Endothelial cell (in vitro differentiated cells): ENCODE measurements at regions not wholly inside any gene's neighbourhood (a gene's known extent, or its start where the extent isn't known, plus 50 kb on each side); places are given as distances from the start of the nearest gene placed in this dataset.

Experiments
- DNase-seq: peaks from one replicate; pipeline ENCODE4 v3.0.0; 2021; ENCODE audit warnings: low spot score
- H3K27ac Mint-ChIP-seq: one replicate; pipeline ENCODE4 v1.8.0; 2021; ENCODE audit warnings: mixed read lengths, inconsistent platforms; ENCODE audit not compliant: unreplicated experiment
- H3K27me3 Mint-ChIP-seq: one replicate; pipeline ENCODE4 v1.8.0; 2021; ENCODE audit warnings: mild to moderate bottlenecking, moderate library complexity, mixed read lengths, inconsistent platforms; ENCODE audit not compliant: unreplicated experiment
- H3K36me3 Mint-ChIP-seq: one replicate; pipeline ENCODE4 v1.8.0; 2021; ENCODE audit warnings: mild to moderate bottlenecking, low read depth, mixed read lengths, inconsistent platforms; ENCODE audit not compliant: unreplicated experiment
- H3K4me1 Mint-ChIP-seq: one replicate; pipeline ENCODE4 v1.8.0; 2021; ENCODE audit warnings: mild to moderate bottlenecking, mixed read lengths, inconsistent platforms; ENCODE audit not compliant: unreplicated experiment
- H3K4me3 Mint-ChIP-seq: one replicate; pipeline ENCODE4 v1.8.0; 2021; ENCODE audit warnings: mild to moderate bottlenecking, mixed read lengths, inconsistent platforms; ENCODE audit not compliant: unreplicated experiment
- H3K9me3 Mint-ChIP-seq: one replicate; pipeline ENCODE4 v1.8.0; 2021; ENCODE audit warnings: mixed read lengths, inconsistent platforms; ENCODE audit not compliant: unreplicated experiment
- CTCF ChIP-seq: fragments of 200-600 bp; sonication (generic); IDR thresholded peaks from one replicate; pipeline ENCODE4 v1.5.0; 2021; ENCODE audit warnings: antibody characterized with exemption; ENCODE audit not compliant: unreplicated experiment

DNA sequence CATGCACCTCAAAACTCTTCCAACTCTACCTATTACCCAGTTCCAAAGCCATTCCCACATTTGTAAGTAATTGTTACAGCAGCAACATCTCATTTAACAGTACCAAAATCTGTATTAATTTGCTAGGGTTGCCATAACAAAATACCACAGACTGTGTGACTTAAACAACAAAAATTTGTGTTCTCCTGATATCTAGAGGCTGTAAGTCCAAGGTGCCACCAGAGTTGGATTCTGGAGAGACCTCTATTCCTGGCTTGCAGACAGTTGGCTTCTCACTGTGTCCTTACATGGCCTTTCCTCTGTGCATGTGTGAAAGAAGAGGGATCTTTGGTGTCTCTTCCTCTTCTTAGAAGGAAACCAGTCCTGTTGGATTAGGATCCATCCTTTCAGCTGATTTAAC, 203.8 kb upstream of the PIK3R1 start:
- no peak for TF ChIP-seq CTCF
- no peak overlapping the region for H3K4me3 Mint-ChIP-seq
- H3K27me3 Mint-ChIP-seq = no peaks in the 10 kb centered on the region
- H3K4me1 Mint-ChIP-seq = peaks cover 2% of the 10 kb centered on the region
- H3K9me3 Mint-ChIP-seq = no peaks in the 10 kb centered on the region
- H3K36me3 Mint-ChIP-seq = no peaks in the 10 kb centered on the region
- no peak for DNase-seq
- no peak overlapping the region for H3K27ac Mint-ChIP-seq

GRCh38 chr5:68011259-68011760, 204.2 kb upstream of the PIK3R1 start:
- H3K4me3 Mint-ChIP-seq = no peak overlapping the region
- H3K27me3 Mint-ChIP-seq = no peaks in the 10 kb centered on the region
- no peak overlapping the region for H3K27ac Mint-ChIP-seq
- no peak for DNase-seq
- peaks cover 2% of the 10 kb centered on the region for H3K4me1 Mint-ChIP-seq
- no peaks in the 10 kb centered on the region for H3K36me3 Mint-ChIP-seq
- H3K9me3 Mint-ChIP-seq = no peaks in the 10 kb centered on the region
- TF ChIP-seq CTCF = no peak

DNA sequence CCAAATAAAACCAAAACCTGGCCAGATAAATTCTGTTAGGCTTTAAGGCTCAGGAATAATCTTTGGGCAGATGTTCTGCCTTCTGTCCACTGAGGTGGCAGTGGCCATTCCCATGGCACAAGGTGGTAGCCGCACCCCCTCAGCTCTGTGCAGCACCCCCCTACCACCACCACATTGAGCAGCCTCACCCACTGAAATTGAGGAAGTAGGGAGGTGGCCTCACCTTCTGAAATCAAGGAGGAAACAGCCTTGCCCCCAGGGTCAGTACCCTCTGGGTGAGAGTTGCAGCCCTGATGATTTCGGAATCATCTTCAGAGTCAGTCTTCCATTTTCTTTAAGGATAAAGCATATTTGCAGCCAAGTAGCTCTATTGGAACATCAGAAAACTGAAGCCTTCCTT, 204.8 kb upstream of the PIK3R1 start:
- Mint-ChIP-seq H3K36me3 (no peaks in the 10 kb centered on the region), H3K4me1 (peaks cover 2% of the 10 kb centered on the region), H3K9me3 (no peaks in the 10 kb centered on the region), H3K27ac (no peak overlapping the region), H3K27me3 (no peaks in the 10 kb centered on the region), H3K4me3 (no peak overlapping the region)
- DNase-seq = no peak
- TF ChIP-seq CTCF = no peak

DNA sequence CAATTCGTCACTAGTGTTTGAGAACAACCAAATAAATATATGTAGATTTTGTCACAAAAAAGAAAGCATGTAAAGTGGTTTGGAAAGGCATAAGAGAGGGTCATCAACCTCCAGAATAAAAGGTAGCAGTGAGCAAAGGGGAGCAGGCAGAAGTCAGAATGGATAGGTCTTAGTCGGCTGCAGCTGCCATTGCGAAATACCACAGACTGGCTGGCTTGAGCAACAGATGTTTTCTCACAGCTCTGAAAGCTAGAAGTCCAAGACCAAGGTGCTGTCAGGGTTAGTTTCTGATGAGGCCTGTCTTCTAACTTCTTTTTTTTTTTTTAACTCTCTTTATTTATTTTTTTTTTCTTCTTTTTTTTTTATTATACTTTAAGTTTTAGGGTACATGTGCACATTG, 208.1 kb upstream of the PIK3R1 start:
- Mint-ChIP-seq H3K4me3 (no peak overlapping the region), H3K27me3 (no peaks in the 10 kb centered on the region), H3K27ac (no peak overlapping the region), H3K4me1 (peaks cover 1% of the 10 kb centered on the region), H3K9me3 (no peaks in the 10 kb centered on the region), H3K36me3 (no peaks in the 10 kb centered on the region)
- no peak for TF ChIP-seq CTCF
- DNase-seq = no peak

DNA sequence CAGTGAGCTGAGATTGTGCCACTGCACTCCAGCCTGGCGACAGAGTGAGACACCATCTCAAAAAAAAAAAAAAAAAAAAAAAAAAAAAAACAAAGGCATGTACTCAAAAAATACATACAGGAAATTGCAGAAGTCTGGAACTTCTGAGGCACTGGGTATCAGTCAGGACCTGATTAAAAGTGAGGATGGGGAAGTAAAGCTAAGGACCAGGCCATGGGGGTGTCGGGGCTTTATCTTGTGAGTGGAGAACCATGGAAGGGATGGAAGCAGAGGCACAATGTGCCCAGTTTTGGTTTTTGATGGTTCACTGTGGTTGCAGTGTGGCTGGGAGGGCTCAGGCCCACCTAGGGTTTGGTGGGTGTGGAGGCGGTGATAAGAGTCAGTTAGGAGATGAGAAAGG, 212.7 kb upstream of the PIK3R1 start:
- Mint-ChIP-seq H3K4me1 (no peaks in the 10 kb centered on the region), H3K36me3 (no peaks in the 10 kb centered on the region), H3K4me3 (no peak overlapping the region), H3K27me3 (no peaks in the 10 kb centered on the region), H3K9me3 (no peaks in the 10 kb centered on the region), H3K27ac (no peak overlapping the region)
- no peak for TF ChIP-seq CTCF
- DNase-seq = no peak
